Mononuclear cell (primary cell): ENCODE measurements at regions not wholly inside any gene's neighbourhood (a gene's known extent, or its start where the extent isn't known, plus 50 kb on each side); places are given as distances from the start of the nearest gene placed in this dataset.

Source experiments
- H3K27me3 ChIP-seq: 2 replicates; pipeline ENCODE4 v1.6.0; 2011; ENCODE audit warnings: low read length, control low read depth; ENCODE audit not compliant: insufficient read depth
- H3K4me1 ChIP-seq: 2 replicates; pipeline ENCODE4 v1.5.1; 2011; ENCODE audit warnings: mild to moderate bottlenecking, low read length, control low read depth; ENCODE audit not compliant: insufficient read depth
- H3K4me3 ChIP-seq: 2 replicates; pipeline ENCODE4 v1.5.1; 2011; ENCODE audit warnings: mild to moderate bottlenecking, low read length, moderate library complexity
- H3K9me3 ChIP-seq: 2 replicates; pipeline ENCODE4 v1.5.1; 2011; ENCODE audit warnings: low read depth, mild to moderate bottlenecking, control low read depth, low read length

- peaks cover 5% of the 10 kb centered on the region for H3K27me3 ChIP-seq
- no peaks in the 10 kb centered on the region for H3K4me1 ChIP-seq
- no peaks in the 10 kb centered on the region for H3K9me3 ChIP-seq
- H3K4me3 ChIP-seq, result no peak overlapping the region
Observed at GRCh38 chr2:204492417-204492816, 52.9 kb upstream of the PARD3B start.

DNA sequence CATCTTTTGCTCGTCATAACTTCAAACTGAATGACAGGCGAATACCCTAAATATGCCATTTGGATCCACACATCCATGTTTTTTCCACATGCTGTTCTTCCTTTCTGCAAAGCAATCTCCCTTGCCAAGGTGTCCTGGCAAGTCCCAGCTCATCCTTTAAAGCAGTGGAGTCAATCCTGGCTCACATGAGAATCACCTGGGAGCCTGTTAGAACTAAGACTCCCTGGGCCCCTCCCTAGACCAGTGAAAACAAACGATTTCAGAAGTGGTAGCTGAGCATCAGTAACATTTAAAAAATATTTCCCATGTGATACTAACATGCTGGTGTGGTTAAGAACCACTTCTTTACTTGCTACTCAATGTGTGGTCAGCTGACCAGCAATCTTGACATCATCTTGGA lies 50.6 kb upstream of the PARD3B start:
- no peaks in the 10 kb centered on the region for H3K9me3 ChIP-seq
- no peaks in the 10 kb centered on the region for H3K27me3 ChIP-seq
- H3K4me3 ChIP-seq, result no peak overlapping the region
- H3K4me1 ChIP-seq, result no peaks in the 10 kb centered on the region

DNA sequence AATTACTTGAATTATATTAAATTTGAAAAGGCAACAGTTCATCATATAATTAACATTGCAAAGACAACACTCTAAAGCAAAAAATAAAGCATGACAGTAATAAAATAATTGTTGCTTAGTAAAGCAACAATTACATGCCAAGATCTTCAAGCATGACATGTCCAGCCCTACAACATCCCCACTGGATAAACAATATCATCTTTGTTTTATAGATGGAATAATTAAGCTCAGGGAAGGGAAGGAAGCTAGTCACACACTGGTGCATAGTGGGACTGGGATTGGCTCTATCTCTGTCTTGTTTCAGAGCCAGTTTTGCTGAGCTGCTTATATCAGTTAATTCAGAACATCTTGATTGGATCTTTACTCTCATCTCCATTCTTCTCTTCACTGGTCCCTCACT lies 49.9 kb upstream of the PARD3B start:
- Histone ChIP-seq H3K9me3 (no peaks in the 10 kb centered on the region), H3K4me3 (no peak overlapping the region), H3K27me3 (no peaks in the 10 kb centered on the region), H3K4me1 (no peaks in the 10 kb centered on the region)
